ENCODE measurements at regions not wholly inside any gene's neighbourhood (a gene's known extent, or its start where the extent isn't known, plus 50 kb on each side); places are given as distances from the start of the nearest gene placed in this dataset.

GRCh38 chr12:98351089-98351488 is 164.3 kb upstream of the TMPO start:
- no peak for DNase-seq (ENCODE audit: low read depth in 2 of 2)

- no peak for DNase-seq (ENCODE audit: low read depth in 2 of 2)
Measured at GRCh38 chr12:98351784-98352183, 163.6 kb upstream of the TMPO start.

- no peak for DNase-seq (ENCODE audit: low read depth in 2 of 2)
Measured at GRCh38 chr12:98352218-98352811, 163.1 kb upstream of the TMPO start.

- no peak for DNase-seq (ENCODE audit: low read depth in 2 of 2)
Measured at GRCh38 chr12:98352835-98353234, 162.6 kb upstream of the TMPO start.

GRCh38 chr12:98354520-98355035 is 160.8 kb upstream of the TMPO start:
- DNase-seq (ENCODE audit: low read depth in 2 of 2), result no peak

GRCh38 chr12:98355322-98355721 is 160.1 kb upstream of the TMPO start:
- DNase-seq (ENCODE audit: low read depth in 2 of 2), result no peak

GRCh38 chr12:98355933-98356332 is 159.5 kb upstream of the TMPO start:
- no peak for DNase-seq (ENCODE audit: low read depth in 2 of 2)

- DNase-seq (ENCODE audit: low read depth in 2 of 2), result no peak
Measured at GRCh38 chr12:98358144-98358543, 157.2 kb upstream of the TMPO start.

GRCh38 chr12:98359856-98360255 is 155.5 kb upstream of the TMPO start:
- DNase-seq (ENCODE audit: low read depth in 2 of 2), result no peak

GRCh38 chr12:98360401-98360800 is 155.0 kb upstream of the TMPO start:
- no peak for DNase-seq (ENCODE audit: low read depth in 2 of 2)

GRCh38 chr12:98369581-98369980 is 145.8 kb upstream of the TMPO start:
- no peak for DNase-seq (ENCODE audit: low read depth in 2 of 2)

GRCh38 chr12:98370976-98371375 is 144.4 kb upstream of the TMPO start:
- no peak for DNase-seq (ENCODE audit: low read depth in 2 of 2)

GRCh38 chr12:98371419-98371818 is 144.0 kb upstream of the TMPO start:
- no peak for DNase-seq (ENCODE audit: low read depth in 2 of 2)

- DNase-seq (ENCODE audit: low read depth in 2 of 2), result no peak
Measured at GRCh38 chr12:98372340-98373024, 142.9 kb upstream of the TMPO start.

- no peak for DNase-seq (ENCODE audit: low read depth in 2 of 2)
Measured at GRCh38 chr12:98373025-98373554, 142.3 kb upstream of the TMPO start.

GRCh38 chr12:98374007-98374406 is 141.4 kb upstream of the TMPO start:
- DNase-seq (ENCODE audit: low read depth in 2 of 2), result no peak

GRCh38 chr12:98379106-98379505 is 136.3 kb upstream of the TMPO start:
- DNase-seq (ENCODE audit: low read depth in 2 of 2), result no peak

- no peak for DNase-seq (ENCODE audit: low read depth in 2 of 2)
Measured at GRCh38 chr12:98385641-98386040, 129.7 kb upstream of the TMPO start.

GRCh38 chr12:98387444-98387843 is 127.9 kb upstream of the TMPO start:
- no peak for DNase-seq (ENCODE audit: low read depth in 2 of 2)

- DNase-seq (ENCODE audit: low read depth in 2 of 2), result no peak
Measured at GRCh38 chr12:98388126-98388525, 127.3 kb upstream of the TMPO start.

- DNase-seq (ENCODE audit: low read depth in 2 of 2), result no peak
Measured at GRCh38 chr12:98389593-98389992, 125.8 kb upstream of the TMPO start.

GRCh38 chr12:98397323-98398105 is 117.9 kb upstream of the TMPO start:
- DNase-seq (ENCODE audit: low read depth in 2 of 2), result peak; percentile 69 to 78

Measured in stimulated activated CD4-positive, alpha-beta T cell treated with anti-CD3 and anti-CD28 coated beads, Interleukin-4, amount 100 ng/mL, for 48 hours (primary cell).